SW480 (cell line): ENCODE measurements at regions not wholly inside any gene's neighbourhood (a gene's known extent, or its start where the extent isn't known, plus 50 kb on each side); places are given as distances from the start of the nearest gene placed in this dataset.

Experiments
- DNase-seq: peaks from one replicate; pipeline ENCODE4 v3.0.0-alpha.2; 2016; ENCODE audit warnings: low spot score

DNA sequence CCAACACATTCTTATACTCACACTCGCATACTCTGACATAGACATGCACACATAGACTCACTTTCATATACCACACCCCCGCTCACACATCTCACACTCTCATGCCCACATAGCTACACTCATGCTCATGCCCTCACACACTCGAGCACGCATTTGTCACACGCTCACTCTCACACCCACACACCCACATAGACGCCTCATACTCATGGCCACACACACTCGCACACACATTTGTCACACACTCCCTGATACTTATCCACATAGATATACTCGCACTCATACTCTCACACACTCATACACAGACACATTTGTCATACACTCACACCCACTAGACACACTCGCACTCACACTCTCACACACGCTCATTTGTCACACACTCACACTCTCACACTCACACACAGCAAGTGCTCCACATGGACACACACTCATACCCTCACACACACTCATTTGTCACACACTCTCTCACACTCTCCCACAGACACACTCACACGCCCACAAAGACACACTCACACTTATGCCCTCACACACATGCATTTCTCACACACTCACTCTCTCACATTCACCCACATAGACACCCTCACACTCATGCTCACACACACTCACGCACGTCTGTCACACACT, 50.9 kb downstream of the TNP1 start:
- no peak for DNase-seq

DNA sequence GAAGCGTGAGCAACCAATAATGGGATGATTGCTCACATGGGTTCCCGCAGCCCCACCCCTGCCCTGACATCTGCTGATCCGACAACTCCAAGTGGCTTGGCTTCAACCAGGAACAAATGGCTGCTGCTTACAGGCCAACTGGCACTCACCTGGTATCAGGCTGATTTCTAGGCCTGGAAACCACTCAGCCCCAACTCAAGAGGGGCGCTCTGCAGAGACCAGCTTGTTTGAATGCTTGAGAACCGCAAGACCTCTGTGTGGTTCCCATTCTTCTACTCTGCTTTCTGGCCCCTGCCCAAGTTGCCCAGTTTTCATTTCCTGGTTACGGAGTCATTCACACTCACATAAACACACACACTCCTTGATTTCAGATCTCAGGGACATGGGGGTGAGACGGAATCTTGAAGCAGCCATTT, 52.0 kb downstream of the TNP1 start:
- no peak for DNase-seq

DNA sequence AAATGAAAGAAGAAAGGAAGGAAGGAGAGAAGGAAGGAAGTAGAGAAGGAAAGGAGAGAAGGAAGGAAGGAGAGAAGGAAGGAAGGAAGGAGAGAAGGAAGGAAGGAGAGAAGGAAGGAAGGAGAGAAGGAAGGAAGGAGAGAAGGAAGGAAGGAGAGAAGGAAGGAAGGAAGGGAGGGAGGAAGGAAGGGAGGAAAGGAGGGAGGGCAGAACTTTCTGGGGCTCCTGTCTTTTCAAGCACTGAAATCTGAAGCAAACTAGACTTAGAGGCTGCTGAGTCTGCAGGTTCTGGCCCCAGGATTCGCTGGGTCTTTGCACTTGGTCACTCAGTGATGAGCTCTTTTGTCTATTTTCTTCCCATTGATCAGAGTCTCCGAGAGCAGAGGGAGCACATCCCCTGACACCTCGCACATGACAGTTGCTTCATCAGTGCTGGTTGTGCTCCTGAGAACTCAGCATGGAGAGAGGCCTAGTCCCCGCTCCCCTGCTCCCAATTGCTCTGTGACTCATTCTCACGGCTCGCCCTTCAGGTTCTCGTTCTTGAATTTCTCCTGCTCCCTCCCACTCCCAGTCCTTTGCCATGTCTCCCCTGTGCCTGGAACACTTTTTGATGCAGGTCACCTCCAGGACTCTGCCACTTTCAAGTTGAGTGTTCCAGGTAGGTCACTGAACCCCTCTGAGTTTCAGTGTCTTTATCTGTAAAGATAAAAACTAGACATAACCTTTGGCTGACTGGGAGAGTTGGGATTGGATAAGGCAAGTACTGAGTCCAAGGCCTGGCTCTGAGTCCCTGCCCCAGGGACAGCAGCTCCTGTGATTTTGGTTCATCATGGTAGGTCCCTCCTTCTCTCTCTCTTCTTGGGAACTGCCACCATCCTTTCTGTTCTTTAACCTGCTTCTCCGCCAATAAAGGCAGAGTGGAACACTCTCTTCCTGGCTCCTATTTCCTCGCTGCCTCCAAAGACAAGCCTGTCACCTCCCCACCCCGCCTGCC, 55.2 kb downstream of the TNP1 start:
- no peak for DNase-seq

DNA sequence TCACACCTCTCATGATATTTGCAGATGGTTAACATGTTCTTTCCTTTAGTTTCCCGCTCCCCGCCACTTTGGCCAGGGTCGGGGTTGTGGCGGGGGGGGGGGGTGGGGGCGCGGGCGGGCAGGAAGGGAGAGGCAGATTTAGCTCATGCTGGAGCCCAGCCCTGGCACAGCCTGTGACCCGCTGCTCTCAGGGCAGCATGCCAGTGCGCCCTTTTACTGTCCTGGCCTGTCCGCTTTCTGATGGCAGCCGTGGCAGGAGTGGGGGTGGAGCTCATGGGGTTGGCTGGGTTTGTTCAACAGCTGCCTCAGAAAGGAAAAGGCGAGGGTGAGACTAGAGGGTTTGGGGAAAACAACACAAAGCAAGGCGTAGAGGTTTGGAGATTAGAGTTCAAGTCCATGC, 56.1 kb downstream of the TNP1 start:
- no peak for DNase-seq

DNA sequence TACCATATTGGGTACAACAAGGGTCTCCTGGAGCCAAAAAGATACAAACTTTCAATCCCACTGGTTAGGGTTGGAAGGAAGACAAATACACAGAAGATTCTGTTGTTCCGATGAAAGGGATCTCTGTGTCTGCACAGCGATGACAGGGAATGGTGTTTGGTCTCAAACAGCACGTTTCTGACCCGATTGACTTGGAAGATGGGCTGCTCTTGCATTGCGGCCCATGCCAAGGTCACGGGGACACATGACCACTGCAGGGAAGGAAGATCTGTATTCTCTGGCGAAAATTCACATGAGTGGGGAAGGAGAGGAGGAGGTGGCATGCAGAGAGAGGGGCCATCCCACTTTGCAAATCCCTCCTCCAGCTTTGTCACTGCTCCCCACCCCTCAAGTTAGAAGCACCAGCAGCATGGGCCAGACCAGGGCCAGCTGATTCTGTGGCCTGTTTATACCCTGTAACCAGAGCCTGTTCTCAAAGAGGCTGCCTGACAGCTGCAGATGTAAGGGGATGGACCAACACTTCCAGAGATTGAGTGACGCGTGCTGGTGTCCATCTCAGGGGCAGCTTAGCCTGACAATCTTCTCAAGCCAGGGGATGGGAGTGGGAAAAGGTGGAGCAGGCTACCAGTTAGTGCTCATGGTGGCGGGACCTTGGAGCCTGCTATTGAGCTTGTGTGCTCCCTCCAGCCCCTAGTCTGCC, 57.2 kb downstream of the TNP1 start:
- no peak for DNase-seq

DNA sequence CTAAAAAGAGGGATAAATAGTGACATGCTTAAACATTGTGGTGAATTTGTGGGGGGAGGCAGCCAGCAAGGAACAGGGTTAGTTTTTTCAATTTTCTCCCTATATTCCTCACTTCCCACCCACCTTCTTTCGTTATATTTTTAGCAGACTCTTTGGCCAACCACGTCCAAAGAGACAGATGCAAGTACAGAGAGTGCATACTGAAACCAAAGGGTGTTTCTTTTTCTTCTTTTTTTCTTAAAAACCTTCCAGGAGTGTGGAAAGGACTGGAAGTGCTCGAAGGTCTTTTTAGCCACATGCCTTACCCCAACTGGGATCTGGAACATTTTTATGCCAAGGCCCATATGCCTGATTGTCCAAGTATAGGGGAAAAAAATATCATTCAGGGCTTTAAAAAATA, 59.0 kb downstream of the TNP1 start:
- no peak for DNase-seq

DNA sequence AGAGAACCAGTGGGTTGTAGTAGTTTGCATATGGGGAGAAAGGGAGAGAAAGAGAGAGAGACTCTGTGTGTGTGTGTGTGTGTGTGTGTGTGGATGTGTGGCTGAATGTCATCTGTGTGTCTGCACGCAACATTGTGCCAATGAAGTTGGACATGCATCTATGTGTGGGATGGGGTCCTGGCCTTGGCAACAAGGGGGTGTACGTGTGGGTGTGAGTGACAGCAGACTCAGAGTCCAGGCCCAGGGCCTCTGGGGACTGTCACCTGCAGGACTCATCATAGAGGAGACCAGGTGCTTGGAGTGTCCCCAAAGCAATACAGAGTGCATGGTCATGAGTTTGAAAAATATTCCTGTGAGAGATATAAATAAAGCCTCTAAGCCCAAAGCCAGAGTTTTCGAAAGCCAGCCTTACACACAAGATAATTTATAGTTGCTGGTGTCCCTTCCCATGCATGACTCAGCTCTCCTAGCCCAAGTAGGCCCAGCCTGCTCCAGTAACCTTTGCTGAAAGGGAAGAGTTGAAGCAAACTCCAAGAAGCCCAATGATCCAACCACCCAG, 59.9 kb downstream of the TNP1 start:
- DNase-seq: no peak

DNA sequence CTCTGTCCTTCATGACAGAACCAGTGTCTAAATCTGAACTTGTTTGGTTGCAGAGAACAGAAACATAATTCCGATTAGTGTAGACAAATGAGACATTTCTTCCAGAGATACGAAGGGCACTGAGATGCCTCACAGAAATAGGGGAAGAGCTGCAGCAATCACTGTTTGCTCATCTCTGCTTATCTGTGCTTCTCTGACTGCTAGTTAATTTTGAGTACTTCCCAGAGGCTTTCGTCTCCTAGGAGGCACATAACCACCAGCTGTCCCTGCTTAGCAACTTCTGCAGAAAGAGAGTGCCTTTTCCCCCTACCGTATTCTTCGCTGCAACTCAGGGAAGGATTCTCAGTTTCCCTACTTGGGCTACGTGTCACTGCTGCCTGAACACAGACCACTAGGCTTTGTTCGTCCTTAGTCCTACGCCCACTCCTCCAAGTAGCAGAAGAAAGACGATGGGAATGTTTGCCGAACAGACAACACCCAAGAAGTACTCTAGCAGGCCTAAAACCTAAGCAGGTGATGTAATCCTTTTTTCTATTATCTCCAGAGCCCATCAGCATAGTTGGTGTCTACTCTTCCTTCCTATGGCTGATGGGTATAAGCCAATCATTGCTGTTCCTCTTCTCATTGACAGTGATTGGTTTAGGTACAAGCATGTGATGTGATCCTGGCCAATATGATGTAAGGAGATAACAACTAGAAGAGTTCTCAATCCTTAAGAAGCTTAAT, 63.6 kb downstream of the TNP1 start:
- no peak for DNase-seq

DNA sequence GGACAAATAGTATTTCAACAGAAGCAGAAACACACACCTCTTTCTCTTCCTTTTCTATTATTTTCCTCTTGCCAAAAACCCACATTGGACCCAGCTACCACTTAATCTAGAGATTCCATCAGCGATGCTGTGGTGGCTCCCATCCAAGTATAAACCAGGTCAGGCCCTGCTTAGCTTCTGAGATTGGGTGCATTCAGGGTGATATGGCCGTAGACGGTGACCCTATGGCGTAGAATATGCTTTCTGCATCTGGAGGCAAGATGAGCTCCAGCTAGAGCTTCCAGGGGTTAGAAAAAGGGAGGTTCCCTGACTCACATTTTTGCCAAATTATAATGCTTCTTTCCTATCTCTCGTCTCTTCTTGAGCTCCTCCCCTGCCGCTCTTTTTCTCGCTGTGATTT, 66.5 kb downstream of the TNP1 start:
- DNase-seq: no peak

DNA sequence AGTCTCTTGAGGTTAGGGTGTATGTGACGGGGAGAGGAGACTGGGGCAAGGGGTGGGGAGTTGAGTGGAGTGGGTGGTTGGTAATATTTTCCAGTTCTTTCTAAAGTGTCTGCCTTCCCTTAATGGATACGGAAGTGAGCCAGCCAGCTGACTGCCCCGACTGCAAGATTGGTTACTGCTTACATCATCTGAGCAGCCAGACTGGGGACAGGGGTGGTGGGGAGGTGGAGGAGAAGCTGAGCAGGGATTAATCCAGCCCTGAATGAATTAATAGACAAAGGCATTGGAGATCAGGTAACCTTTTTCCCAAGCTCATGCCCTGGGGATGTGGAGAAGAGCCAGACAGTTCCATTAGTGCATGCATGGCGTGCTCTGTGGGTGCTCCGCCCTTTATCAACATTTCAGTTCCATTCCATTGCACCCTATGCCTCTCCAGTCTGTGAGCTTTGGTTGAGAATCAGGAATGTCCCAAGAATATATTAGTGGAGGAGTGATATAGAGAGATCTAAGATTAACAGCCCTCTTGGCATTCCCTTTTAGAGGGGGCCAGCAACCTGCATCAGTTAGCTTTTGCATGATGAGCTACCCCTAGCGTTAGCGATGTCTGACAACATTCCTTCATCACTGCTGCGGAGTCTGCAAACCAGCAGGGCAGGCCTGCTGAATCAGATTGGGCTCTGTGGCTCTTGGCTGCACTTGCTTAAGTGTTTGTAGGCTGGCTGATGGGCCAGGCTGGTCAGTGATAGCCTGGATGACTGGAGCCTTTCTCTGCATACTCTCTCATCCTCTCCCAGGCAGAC, 67.4 kb downstream of the TNP1 start:
- DNase-seq: peak; percentile 13

DNA sequence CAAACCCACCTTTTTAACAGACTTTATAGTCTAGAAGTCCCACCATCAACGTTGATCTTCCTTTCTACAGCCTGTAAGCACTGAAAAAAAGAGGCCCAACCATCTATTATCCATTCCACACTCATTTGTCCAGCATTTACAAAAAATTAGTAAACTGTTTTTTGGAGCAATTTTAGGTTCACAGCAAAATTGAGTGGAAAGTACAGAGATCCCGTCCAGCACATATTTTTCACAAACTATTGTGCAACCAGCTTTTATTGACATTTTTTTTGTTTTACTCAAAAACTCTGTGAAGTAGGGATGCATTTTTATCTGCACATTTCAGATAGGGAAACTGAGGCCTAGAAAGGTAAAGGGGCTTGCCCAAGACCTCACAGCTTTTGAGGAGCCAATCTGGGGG, 68.6 kb downstream of the TNP1 start:
- no peak for DNase-seq

DNA sequence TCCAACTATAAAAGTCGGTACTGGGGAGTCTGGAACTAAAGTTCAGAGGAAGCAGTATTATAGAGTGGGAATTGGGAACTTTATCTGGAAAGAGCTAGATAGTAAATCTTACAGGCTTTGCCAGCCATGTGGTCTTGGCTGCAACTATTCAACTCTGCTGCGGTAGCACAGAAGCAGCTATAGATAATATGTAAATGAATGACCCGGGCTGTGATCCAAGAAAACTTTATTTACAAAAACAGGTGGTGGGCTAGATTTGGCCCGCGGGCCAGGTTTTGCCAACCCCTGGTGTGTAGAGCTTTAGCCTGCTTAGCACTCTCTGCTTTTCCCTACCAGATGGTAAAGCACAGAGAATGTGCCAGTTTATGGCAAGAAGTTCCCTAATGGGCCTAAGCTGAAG, 70.8 kb downstream of the TNP1 start:
- DNase-seq: no peak

DNA sequence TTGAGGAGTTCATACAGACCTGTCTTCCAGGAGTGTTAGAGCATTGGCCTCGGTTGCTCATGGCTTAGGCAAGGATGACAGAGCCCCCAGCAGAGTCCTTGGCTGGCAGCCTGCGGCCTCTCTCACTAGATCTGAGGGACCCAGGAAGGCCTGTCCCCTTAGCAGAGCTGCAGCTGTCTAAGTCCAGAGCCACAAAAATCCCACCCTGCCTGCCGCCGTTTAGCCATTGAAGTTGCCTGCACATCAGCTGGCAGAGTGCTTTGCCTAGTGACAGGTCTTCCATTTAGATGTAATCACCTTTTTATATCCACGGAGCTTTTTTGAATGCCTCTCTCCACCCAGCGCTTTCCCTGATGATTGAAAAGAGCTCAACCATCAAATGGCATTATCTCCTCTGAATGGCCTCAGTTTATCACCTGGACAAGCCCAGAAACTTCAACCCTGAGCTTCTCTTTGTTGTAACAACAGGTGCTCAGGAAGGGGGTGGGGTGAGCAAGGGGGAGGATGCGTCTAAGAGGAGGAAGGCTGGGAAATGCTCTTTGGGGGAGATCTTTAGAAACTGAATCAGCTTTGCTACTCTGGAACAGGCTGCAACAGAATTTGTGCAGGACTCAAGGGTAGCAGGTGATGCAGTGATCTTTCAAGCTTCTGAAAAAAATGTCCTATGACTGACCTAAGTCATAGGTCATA, 71.9 kb downstream of the TNP1 start:
- no peak for DNase-seq

DNA sequence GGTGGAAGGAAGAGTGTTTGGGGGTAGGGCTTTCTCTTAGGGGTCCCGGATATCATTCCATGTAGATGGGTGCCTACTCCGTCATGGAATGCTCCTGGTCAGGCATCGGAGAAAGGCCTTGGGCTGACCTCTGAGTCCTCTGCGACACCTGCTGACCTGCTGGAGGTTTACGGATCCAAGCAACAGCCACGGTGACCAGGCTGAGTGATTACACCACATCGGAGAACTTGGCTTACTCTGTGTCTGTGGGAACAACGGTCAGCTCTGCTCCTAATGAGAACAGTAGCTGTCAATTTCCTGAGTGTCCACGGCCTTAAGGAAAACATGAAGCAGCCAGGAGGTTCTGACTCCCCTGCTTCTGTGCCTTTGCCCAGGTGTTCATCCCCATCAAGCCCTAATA, 73.2 kb downstream of the TNP1 start:
- no peak for DNase-seq

DNA sequence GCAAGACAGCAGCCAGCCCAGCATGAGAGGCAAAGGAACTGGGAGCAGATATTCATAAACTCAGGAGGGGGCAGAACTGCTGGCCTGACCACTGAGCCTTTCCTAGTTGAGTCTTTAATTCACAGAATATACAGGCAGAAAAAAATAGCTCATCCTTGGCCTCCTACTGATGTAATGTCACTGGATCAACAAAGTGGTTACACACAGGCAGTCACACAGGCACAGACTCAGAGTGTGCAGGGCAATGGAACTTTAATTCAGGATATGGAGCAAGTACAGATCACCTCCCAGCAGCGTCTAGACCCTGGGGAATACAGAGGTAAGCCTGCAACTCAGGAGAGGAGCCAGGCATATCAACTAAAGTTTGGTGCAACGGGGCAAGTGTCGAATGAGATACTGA, 75.4 kb downstream of the TNP1 start:
- no peak for DNase-seq

DNA sequence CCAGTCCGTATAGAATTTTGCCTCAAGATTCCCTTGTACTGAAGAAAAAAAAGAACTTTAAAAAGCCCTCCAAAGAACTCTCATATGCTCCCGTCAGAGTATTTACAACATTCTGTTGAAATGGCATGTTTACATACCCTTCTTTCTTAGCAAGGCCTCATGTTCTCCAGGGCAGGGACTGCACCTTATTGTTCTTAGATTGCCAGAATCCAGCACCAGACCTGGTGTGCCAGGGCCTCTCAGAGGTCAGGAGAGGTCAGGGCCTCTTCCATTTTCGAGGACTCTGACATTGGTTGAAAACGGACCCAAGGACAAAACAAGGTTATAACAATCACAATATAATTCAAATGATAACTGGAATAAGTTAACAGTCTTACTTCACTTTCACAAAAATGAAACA, 78.2 kb downstream of the TNP1 start:
- no peak for DNase-seq

DNA sequence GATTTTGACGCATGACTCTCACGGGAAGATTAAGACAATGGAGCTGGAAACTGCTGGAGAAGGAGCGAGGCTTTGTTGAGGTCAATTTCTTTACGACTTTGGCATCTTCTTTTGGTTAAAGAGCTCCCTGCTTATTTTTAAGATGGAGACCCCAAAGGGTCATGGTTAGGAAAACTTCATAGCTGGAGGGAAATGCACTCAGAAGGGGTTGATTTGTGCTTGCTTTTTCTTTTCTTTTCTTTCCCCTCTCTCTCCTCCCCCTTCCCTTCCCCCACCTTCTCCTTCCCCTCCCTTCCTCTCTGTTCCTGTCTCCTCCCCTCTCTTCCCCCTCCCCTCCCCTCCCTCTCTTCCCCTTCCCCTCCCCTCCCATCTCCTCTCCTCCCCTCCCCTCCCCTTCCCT, 79.0 kb downstream of the TNP1 start:
- DNase-seq: no peak

DNA sequence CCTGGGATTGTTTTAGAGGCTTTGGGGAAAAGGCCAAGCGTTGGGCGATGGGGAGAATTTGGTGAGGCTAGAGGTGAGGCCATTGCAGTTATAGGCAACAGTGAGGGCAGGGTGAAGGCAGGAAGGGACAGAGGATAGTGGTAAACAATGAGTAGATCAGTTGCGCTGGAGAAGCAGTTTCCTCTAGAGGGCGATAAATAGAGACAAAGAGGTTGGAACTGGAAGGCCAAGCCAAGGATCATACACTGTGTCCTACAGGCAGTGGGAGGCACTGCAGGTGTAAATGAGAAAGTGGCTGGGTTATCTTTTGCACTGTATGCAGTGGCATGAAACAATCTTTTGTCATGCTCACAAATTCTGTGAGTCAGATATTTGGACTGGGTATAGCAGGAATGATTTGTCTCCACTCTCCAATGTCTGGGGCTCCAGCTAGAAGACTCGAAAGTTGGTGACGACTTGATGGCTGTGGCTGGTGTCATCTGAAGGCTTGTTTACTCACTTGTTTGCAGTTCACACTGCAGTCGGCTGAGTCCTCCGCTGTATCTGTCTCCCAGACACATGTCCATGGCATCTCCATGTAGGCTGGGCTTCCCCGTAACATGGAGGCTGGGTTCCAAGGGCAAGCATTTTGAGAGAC, 82.1 kb downstream of the TNP1 start:
- DNase-seq: peak; percentile 82

DNA sequence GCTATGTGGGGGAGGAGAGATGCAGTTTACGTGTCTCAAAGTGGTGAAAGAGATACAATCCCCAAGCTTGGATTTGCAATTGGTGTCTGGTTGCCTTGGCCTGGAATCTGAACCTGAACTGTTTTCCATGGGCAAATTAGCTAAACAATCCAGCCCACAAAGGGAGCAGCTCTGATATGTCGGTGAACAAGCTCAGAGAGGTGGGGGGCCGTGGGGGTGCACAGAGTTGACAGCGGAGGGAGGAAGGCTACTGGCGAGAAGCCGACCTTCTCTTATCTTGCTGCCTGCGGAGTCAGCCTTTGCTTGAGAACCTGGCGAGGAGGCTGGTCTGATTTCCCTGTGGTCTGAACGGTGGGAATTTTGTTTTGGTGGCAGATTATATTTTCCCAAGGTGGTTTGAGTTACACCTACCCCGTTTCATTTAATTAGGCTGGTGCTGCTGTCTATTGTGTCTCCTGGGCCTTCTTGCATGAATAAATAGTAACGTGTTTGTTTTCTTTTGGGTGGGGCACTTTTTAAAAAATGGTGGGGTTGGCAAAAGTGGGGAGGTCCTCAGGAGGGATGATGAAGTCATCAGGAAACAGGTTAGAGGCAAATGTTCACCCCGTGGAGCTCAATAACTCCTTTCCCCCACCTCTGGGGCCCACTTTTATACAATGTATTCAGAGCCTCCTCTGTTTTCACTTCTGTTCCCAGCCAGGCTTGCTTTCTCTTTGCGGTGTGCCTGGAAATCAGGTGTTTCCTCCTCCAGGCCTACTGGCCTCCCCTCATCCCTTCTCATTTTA, 80.9 kb upstream of the IGFBP5 start:
- DNase-seq: no peak
